Activated CD8-positive, alpha-beta T cell treated with anti-CD3 and anti-CD28 coated beads for 36 hours (primary cell): ENCODE measurements at regions not wholly inside any gene's neighbourhood (a gene's known extent, or its start where the extent isn't known, plus 50 kb on each side); places are given as distances from the start of the nearest gene placed in this dataset.

Experiments
- ATAC-seq: fragments of 200-7000 bp; cut with Tn5 transposase; one replicate; pipeline ENCODE4 v1.10.0; 2021; ENCODE audit warnings: mild to moderate bottlenecking, moderate library complexity
- CTCF ChIA-PET: fragments of 350-600 bp; sonication (Branson Sonifier 250); formaldehyde crosslinking; loops from one replicate; lab custom pipeline; 2021; ENCODE audit warnings: antibody characterized with exemption; lab: Charles Lee
- POLR2A ChIA-PET: fragments of 350-600 bp; sonication (Branson Sonifier 250); formaldehyde crosslinking; loops from one replicate; lab custom pipeline; 2021; ENCODE audit warnings: antibody characterized with exemption; lab: Charles Lee
- DNase-seq: peaks from one replicate; pipeline ENCODE4 v3.0.0-alpha.2; 2020
- H3K27ac Mint-ChIP-seq: one replicate; pipeline ENCODE4 v1.8.0; 2021; ENCODE audit warnings: mild to moderate bottlenecking, mixed read lengths
- H3K27me3 Mint-ChIP-seq: one replicate; pipeline ENCODE4 v1.8.0; 2021; ENCODE audit warnings: mixed read lengths
- H3K36me3 Mint-ChIP-seq: one replicate; pipeline ENCODE4 v1.8.0; 2021; ENCODE audit warnings: low read depth, mixed read lengths
- H3K4me1 Mint-ChIP-seq: one replicate; pipeline ENCODE4 v1.8.0; 2021; ENCODE audit warnings: low read depth, mixed read lengths
- H3K4me3 Mint-ChIP-seq: one replicate; pipeline ENCODE4 v1.8.0; 2021; ENCODE audit warnings: mild to moderate bottlenecking, moderate library complexity, mixed read lengths
- H3K9me3 Mint-ChIP-seq: one replicate; pipeline ENCODE4 v1.8.0; 2021; ENCODE audit warnings: mixed read lengths
- CTCF ChIP-seq: fragments of 200-600 bp; IDR thresholded peaks from one replicate; pipeline ENCODE4 v1.8.0; 2022; ENCODE audit warnings: antibody characterized with exemption, mild to moderate bottlenecking
- intact Hi-C: fragments of 100-400 bp; cut with micrococcal nuclease; formaldehyde crosslinking; loops from one replicate; pipeline ENCODE4 v1.10.0; 2022

DNA sequence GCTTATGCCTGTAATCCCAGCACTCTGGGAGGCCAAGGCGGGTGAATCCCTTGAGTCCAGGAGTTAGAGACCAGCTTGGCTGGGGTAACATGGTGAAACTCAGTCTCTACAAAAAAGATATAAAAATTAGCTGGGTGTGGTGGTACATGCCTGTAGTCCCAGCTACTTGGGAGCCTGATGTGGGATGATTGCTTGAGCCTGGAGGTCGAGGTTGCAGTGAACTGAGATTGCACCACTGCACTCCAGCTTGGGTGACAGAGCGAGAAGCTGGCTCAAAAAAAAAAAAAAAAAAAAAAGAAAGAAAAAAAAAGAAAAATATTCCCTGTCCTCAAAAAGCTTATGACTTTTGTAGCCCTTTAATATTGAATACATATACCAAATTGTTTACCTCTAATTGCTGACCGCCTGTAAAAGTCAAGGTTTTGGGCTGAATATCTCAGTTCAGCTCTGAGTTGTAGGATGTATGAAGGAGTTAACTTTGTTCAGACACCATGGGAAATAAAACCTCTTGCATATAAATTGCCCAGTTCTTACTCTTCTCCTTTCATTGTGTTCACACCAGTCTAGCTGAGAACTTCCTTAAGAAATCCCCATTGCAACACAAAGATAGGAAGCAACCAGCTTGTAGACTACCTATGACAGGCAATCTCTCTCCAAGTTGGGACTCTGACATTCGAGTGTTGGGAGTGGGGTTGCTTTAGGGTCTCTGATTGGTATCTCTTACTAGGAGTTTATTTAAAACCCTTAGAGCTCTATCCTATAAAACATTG is 97.6 kb upstream of the RASGRP1 start:
- no peak for TF ChIP-seq CTCF
- Mint-ChIP-seq H3K27ac (no peak overlapping the region), H3K4me1 (peaks cover 74% of the 10 kb centered on the region), H3K4me3 (no peak overlapping the region), H3K9me3 (peaks cover 2% of the 10 kb centered on the region), H3K36me3 (peaks cover 15% of the 10 kb centered on the region), H3K27me3 (no peaks in the 10 kb centered on the region)
- ChIA-PET CTCF (interaction anchor here (1.1 to 4.9 kb wide), 7 partner anchors 10 to 98 kb away, joined by 4 to 44 read pairs (median 6); partner anchors contain the start of gene RASGRP1), POLR2A (interaction anchor here (1.0 to 2.6 kb wide), 6 partner anchors 9 to 98 kb away, joined by 3 to 10 read pairs (median 4); partner anchors contain the start of gene RASGRP1)
- intact Hi-C loops: no loop called here
- DNase-seq: no peak
- ATAC-seq: no peak

- peaks cover 2% of the 10 kb centered on the region for H3K9me3 Mint-ChIP-seq
- H3K27ac Mint-ChIP-seq: no peak overlapping the region
- ATAC-seq (no peak), DNase-seq (no peak)
- ChIA-PET POLR2A (interaction anchor here (0.7 to 2.6 kb wide), 5 partner anchors 9 to 99 kb away, joined by 3 to 10 read pairs (median 3); partner anchors contain the start of gene RASGRP1), CTCF (interaction anchor here (1.1 to 4.9 kb wide), 6 partner anchors 11 to 99 kb away, joined by 4 to 44 read pairs (median 8); partner anchors contain the start of gene RASGRP1)
- H3K27me3 Mint-ChIP-seq: no peaks in the 10 kb centered on the region
- peaks cover 15% of the 10 kb centered on the region for H3K36me3 Mint-ChIP-seq
- H3K4me1 Mint-ChIP-seq: peaks cover 78% of the 10 kb centered on the region
- no peak overlapping the region for H3K4me3 Mint-ChIP-seq
- intact Hi-C loops: no loop called here
- no peak for TF ChIP-seq CTCF
These were observed 98.2 kb upstream of the RASGRP1 start for GRCh38 chr15:38662805-38663204.

- H3K36me3 Mint-ChIP-seq: peaks cover 8% of the 10 kb centered on the region
- no peaks in the 10 kb centered on the region for H3K27me3 Mint-ChIP-seq
- peaks cover 83% of the 10 kb centered on the region for H3K4me1 Mint-ChIP-seq
- peak overlapping the region; percentile 63 for H3K27ac Mint-ChIP-seq
- TF ChIP-seq CTCF: no peak
- CTCF ChIA-PET: interaction anchor here (0.9 to 4.9 kb wide), 5 partner anchors 14 to 226 kb away, joined by 3 to 44 read pairs (median 6); partner anchors contain the start of gene RASGRP1
- H3K4me3 Mint-ChIP-seq: no peak overlapping the region
- DNase-seq (no peak), ATAC-seq (peak; percentile 20)
- POLR2A ChIA-PET: interaction anchor here (0.7 to 1.7 kb wide), 5 partner anchors 12 to 104 kb away, joined by 3 to 9 read pairs (median 3); partner anchors contain the start of gene RASGRP1
- intact Hi-C loops: no loop called here
- H3K9me3 Mint-ChIP-seq: no peaks in the 10 kb centered on the region
These were observed 101.1 kb upstream of the RASGRP1 start for GRCh38 chr15:38665586-38666305.

DNA sequence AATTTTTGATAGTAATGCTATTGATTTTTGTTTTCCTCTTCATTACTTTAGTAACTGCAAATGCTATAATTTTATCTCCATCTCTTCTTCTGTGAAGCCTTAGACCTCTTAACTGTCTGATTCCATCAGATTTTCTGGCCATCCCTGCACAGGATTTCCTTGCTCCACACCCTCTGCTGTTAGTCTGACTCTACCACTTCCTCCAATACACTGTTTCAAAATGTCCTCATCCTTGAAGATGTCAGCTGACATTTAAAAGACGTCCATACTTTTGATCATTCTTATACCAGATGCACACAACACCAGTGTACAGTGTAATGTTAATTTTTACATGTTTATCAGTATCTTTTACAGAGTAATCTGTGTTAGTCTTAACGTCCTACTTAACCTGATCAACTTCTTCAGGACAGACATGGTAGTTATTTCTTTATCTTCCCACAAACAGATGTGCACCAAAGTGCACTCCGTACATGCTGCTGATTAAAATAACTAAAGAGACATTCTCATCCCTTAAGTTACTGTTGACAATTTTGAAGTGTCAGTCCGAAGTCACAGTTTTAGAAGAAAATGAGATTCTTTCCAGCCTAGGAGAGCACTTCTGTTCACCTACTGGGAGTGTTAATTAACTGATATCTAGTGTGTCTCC is 102.4 kb upstream of the RASGRP1 start:
- POLR2A ChIA-PET: interaction anchor here (0.7 to 10.3 kb wide), 3 partner anchors 15 to 103 kb away, joined by 3 to 94 read pairs (median 22); partner anchors contain the start of gene RASGRP1
- no peak overlapping the region for H3K4me3 Mint-ChIP-seq
- no peaks in the 10 kb centered on the region for H3K9me3 Mint-ChIP-seq

More for the DNA sequence above, 102.4 kb upstream of the RASGRP1 start:
- CTCF ChIA-PET: interaction anchor here (1.2 to 5.8 kb wide), 4 partner anchors 13 to 103 kb away, joined by 5 to 37 read pairs (median 8); partner anchors contain the start of gene RASGRP1
- peaks cover 86% of the 10 kb centered on the region for H3K4me1 Mint-ChIP-seq
- H3K27ac Mint-ChIP-seq: peak overlapping the region; percentile 73
- H3K36me3 Mint-ChIP-seq: peaks cover 5% of the 10 kb centered on the region
- intact Hi-C loops: no loop called here
- TF ChIP-seq CTCF: no peak
- ATAC-seq: no peak
- H3K27me3 Mint-ChIP-seq: no peaks in the 10 kb centered on the region
- no peak for DNase-seq
